ENCODE measurements at regions not wholly inside any gene's neighbourhood (a gene's known extent, or its start where the extent isn't known, plus 50 kb on each side); places are given as distances from the start of the nearest gene placed in this dataset.

- no peak overlapping the region for H3K4me3 ChIP-seq
- H3K4me1 ChIP-seq (ENCODE audit: insufficient read depth) = no peaks in the 10 kb centered on the region
- H3K36me3 ChIP-seq = no peaks in the 10 kb centered on the region
- no peak overlapping the region for H3K27ac ChIP-seq
- no peak for DNase-seq
- no peaks in the 10 kb centered on the region for H3K9me3 ChIP-seq
- TF ChIP-seq EP300 (IDR thresholded peaks at IDR 0.05) (no peak), CTCF (IDR thresholded peaks at IDR 0.05) (no peak), POLR2A (IDR thresholded peaks at IDR 0.05) (no peak)
- H3K27me3 ChIP-seq = no peaks in the 10 kb centered on the region
- intact Hi-C loops (cut with DNase I) = no loop called here
Measured at GRCh38 chrX:122094611-122095010, 1047.2 kb downstream of the GLUD2 start.

- Histone ChIP-seq H3K27me3 (no peaks in the 10 kb centered on the region), H3K9me3 (no peaks in the 10 kb centered on the region), H3K36me3 (no peaks in the 10 kb centered on the region), H3K4me1 (ENCODE audit: insufficient read depth) (no peaks in the 10 kb centered on the region), H3K27ac (no peak overlapping the region), H3K4me3 (no peak overlapping the region)
- WGBS, 3 donors = 51 to 67% (median 62%) methylated on average over 3 of the region's 3 CpGs
- DNase-seq = no peak
- intact Hi-C loops (cut with DNase I) = no loop called here
- no peak for TF ChIP-seq POLR2A (IDR thresholded peaks at IDR 0.05)
- TF ChIP-seq EP300 (IDR thresholded peaks at IDR 0.05) = no peak
- no peak for TF ChIP-seq CTCF (IDR thresholded peaks at IDR 0.05)
Measured at GRCh38 chrX:122113376-122113775, 1066.0 kb downstream of the GLUD2 start.

- DNase-seq = no peak
- intact Hi-C loops (cut with DNase I) = no loop called here
- Histone ChIP-seq H3K4me3 (no peak overlapping the region), H3K9me3 (no peaks in the 10 kb centered on the region), H3K36me3 (no peaks in the 10 kb centered on the region), H3K27ac (no peak overlapping the region), H3K4me1 (ENCODE audit: insufficient read depth) (no peaks in the 10 kb centered on the region), H3K27me3 (no peaks in the 10 kb centered on the region)
- 70 to 84% (median 77%) methylated on average over 4 of the region's 4 CpGs for WGBS, 3 donors
- TF ChIP-seq EP300 (IDR thresholded peaks at IDR 0.05) (no peak), CTCF (IDR thresholded peaks at IDR 0.05) (no peak)
Measured at GRCh38 chrX:122113896-122114295, 1066.5 kb downstream of the GLUD2 start.

GRCh38 chrX:122115604-122116003 lies 1068.2 kb downstream of the GLUD2 start:
- H3K9me3 ChIP-seq = no peaks in the 10 kb centered on the region
- H3K27ac ChIP-seq = no peak overlapping the region
- H3K36me3 ChIP-seq = no peaks in the 10 kb centered on the region
- H3K4me3 ChIP-seq = no peak overlapping the region
- H3K27me3 ChIP-seq = no peaks in the 10 kb centered on the region
- WGBS, 3 donors = 57 to 60% (median 59%) methylated on average over 6 of the region's 6 CpGs
- DNase-seq = no peak
- no peaks in the 10 kb centered on the region for H3K4me1 ChIP-seq (ENCODE audit: insufficient read depth)
- TF ChIP-seq POLR2A (IDR thresholded peaks at IDR 0.05) (no peak), CTCF (IDR thresholded peaks at IDR 0.05) (no peak), EP300 (IDR thresholded peaks at IDR 0.05) (no peak)
- intact Hi-C loops (cut with DNase I) = no loop called here

- no peaks in the 10 kb centered on the region for H3K36me3 ChIP-seq
- no peaks in the 10 kb centered on the region for H3K4me1 ChIP-seq (ENCODE audit: insufficient read depth)
- intact Hi-C loops (cut with DNase I) = no loop called here
- TF ChIP-seq POLR2A (IDR thresholded peaks at IDR 0.05) (no peak), CTCF (IDR thresholded peaks at IDR 0.05) (no peak), EP300 (IDR thresholded peaks at IDR 0.05) (no peak)
- no peak overlapping the region for H3K4me3 ChIP-seq
- no peak overlapping the region for H3K27ac ChIP-seq
- no peaks in the 10 kb centered on the region for H3K27me3 ChIP-seq
- H3K9me3 ChIP-seq = no peaks in the 10 kb centered on the region
- DNase-seq = no peak
Measured at GRCh38 chrX:122119361-122119760, 1064.7 kb upstream of the GRIA3 start.

Measured in ovary (tissue), 7 donors.